MCF 10A (cell line): ENCODE measurements at regions not wholly inside any gene's neighbourhood (a gene's known extent, or its start where the extent isn't known, plus 50 kb on each side); places are given as distances from the start of the nearest gene placed in this dataset.

ENCODE experiments used
- BruUV-seq: library from RNA; stranded (reverse); fragments of 400-500 nt; replicated peaks from 2 replicates; lab custom pipeline; 2021; lab: Mats Ljungman, UMichigan
- CTCF ChIA-PET: fragments of 300-600 bp; sonication (Branson Sonifier 250); formaldehyde crosslinking; extraction: SDS; loops from one replicate; lab custom pipeline; 2021; ENCODE audit warnings: antibody characterized with exemption, inconsistent platforms; lab: Yijun Ruan, JAX
- POLR2A ChIA-PET: fragments of 300-600, 350-650 bp; sonication (Branson Sonifier 250); formaldehyde crosslinking; extraction: SDS; loops from one replicate; lab custom pipeline; 2020; ENCODE audit warnings: antibody characterized with exemption, inconsistent platforms; lab: Yijun Ruan, JAX
- DNase-seq: peaks from one replicate; pipeline ENCODE4 v3.0.0-alpha.2; 2018; ENCODE audit not compliant: unreplicated experiment
- H3K27ac Mint-ChIP-seq: one replicate; pipeline ENCODE4 v1.8.0; 2022; ENCODE audit warnings: mild to moderate bottlenecking, low read depth, mixed read lengths; ENCODE audit not compliant: unreplicated experiment
- H3K27me3 Mint-ChIP-seq: one replicate; pipeline ENCODE4 v1.8.0; 2022; ENCODE audit warnings: mixed read lengths; ENCODE audit not compliant: insufficient read depth, unreplicated experiment
- H3K36me3 Mint-ChIP-seq: one replicate; pipeline ENCODE4 v1.8.0; 2022; ENCODE audit warnings: mild to moderate bottlenecking, moderate library complexity, mixed read lengths; ENCODE audit not compliant: insufficient read depth, unreplicated experiment
- H3K4me1 Mint-ChIP-seq: one replicate; pipeline ENCODE4 v1.8.0; 2022; ENCODE audit warnings: mixed read lengths; ENCODE audit not compliant: insufficient read depth, unreplicated experiment
- H3K4me3 Mint-ChIP-seq: one replicate; pipeline ENCODE4 v1.8.0; 2022; ENCODE audit warnings: mild to moderate bottlenecking, moderate library complexity, mixed read lengths; ENCODE audit not compliant: unreplicated experiment
- H3K9me3 Mint-ChIP-seq: one replicate; pipeline ENCODE4 v1.8.0; 2022; ENCODE audit warnings: mixed read lengths; ENCODE audit not compliant: unreplicated experiment
- CTCF ChIP-seq: fragments of 200-600 bp; IDR thresholded peaks from one replicate; pipeline ENCODE4 v1.8.0; 2022; ENCODE audit warnings: antibody characterized with exemption, mild to moderate bottlenecking; ENCODE audit not compliant: unreplicated experiment
- intact Hi-C: fragments of 100-400 bp; cut with micrococcal nuclease; formaldehyde crosslinking; loops from 2 replicates; pipeline ENCODE4 v1.14.1; 2022

GRCh38 chr4:11028334-11028733, 343.8 kb upstream of the CLNK start:
- Mint-ChIP-seq H3K27me3 (no peaks in the 10 kb centered on the region), H3K36me3 (no peaks in the 10 kb centered on the region), H3K4me3 (no peak overlapping the region), H3K9me3 (peaks cover 53% of the 10 kb centered on the region), H3K27ac (no peak overlapping the region), H3K4me1 (no peaks in the 10 kb centered on the region)
- no peak for TF ChIP-seq CTCF
- no peak for DNase-seq
- POLR2A ChIA-PET = no interaction called here
- intact Hi-C loops = no loop called here
- CTCF ChIA-PET = interaction anchor here (0.7 kb wide), 1 partner anchor 8 kb away, joined by 3 read pairs; no protein-coding TSS in a partner anchor
- no TSS peak for BruUV-seq

GRCh38 chr4:11021333-11021732, 336.8 kb upstream of the CLNK start:
- Mint-ChIP-seq H3K4me3 (no peak overlapping the region), H3K36me3 (no peaks in the 10 kb centered on the region), H3K27ac (no peak overlapping the region), H3K27me3 (no peaks in the 10 kb centered on the region), H3K4me1 (no peaks in the 10 kb centered on the region), H3K9me3 (peaks cover 23% of the 10 kb centered on the region)
- no peak for DNase-seq
- CTCF ChIA-PET = no interaction called here
- intact Hi-C loops = no loop called here
- no TSS peak for BruUV-seq
- TF ChIP-seq CTCF = no peak
- POLR2A ChIA-PET = no interaction called here

- CTCF ChIA-PET = interaction anchor here (0.7 to 1.0 kb wide), 2 partner anchors 9 to 33 kb away, joined by 3 to 5 read pairs; no protein-coding TSS in a partner anchor
- POLR2A ChIA-PET = interaction anchor here (0.7 kb wide), 1 partner anchor 8 kb away, joined by 3 read pairs; no protein-coding TSS in a partner anchor
- intact Hi-C loops = no loop called here
Measured at GRCh38 chr4:11019451-11020240, 335.1 kb upstream of the CLNK start.

More at GRCh38 chr4:11019451-11020240, 335.1 kb upstream of the CLNK start:
- Mint-ChIP-seq H3K36me3 (no peaks in the 10 kb centered on the region), H3K27me3 (no peaks in the 10 kb centered on the region), H3K27ac (no peak overlapping the region), H3K4me3 (no peak overlapping the region), H3K4me1 (no peaks in the 10 kb centered on the region), H3K9me3 (peaks cover 15% of the 10 kb centered on the region)
- DNase-seq = no peak
- no peak for TF ChIP-seq CTCF
- no TSS peak for BruUV-seq
